AG08395 (cell line): ENCODE measurements at regions not wholly inside any gene's neighbourhood (a gene's known extent, or its start where the extent isn't known, plus 50 kb on each side); places are given as distances from the start of the nearest gene placed in this dataset.

ENCODE experiments used
- DNase-seq: peaks from one replicate; pipeline ENCODE4 v3.0.0; 2012; ENCODE audit warnings: mixed read lengths, low spot score

DNA sequence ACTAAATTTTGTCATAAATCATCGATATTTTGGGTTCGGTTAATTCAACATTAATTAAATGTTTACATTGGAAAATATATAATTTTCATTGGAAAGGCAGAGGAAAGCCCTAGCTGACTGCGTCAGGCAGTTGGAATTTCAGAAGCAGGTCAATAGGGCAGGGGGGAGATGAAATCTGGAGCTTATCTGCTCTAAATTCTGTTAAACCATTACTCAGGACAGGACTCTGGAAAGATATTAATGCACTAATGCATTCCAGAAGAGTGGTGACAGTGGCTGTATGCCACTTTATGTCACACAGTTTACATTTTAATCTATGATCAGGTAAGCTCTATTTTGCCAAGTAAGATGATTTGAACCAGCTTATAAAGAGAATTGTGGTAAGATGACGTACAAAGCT lies 153.0 kb upstream of the B3GALT2 start:
- no peak for DNase-seq

GRCh38 chr1:193338194-193338593 lies 151.8 kb upstream of the B3GALT2 start:
- peak; percentile 30 for DNase-seq

GRCh38 chr1:193335806-193336428 lies 149.5 kb upstream of the B3GALT2 start:
- DNase-seq = peak; percentile 70

DNA sequence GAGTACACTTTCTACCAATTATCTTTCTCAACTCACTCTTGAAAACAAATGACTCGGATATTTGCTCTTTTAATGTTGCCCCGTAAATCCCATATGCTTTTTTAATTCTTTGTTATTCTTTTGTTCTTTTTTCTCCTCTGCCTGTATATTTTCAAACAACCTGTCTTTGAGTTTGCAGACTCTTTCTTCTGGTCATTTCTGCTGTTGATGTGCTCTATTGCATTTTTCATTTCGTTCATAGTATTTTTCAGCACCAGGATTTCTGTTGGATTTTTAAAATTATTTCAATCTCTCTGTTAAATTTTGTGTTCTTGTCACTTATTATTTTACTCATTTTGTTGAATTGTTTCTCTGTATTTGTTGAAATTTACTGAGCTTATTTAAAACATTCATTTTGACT lies 146.8 kb upstream of the B3GALT2 start:
- no peak for DNase-seq

DNA sequence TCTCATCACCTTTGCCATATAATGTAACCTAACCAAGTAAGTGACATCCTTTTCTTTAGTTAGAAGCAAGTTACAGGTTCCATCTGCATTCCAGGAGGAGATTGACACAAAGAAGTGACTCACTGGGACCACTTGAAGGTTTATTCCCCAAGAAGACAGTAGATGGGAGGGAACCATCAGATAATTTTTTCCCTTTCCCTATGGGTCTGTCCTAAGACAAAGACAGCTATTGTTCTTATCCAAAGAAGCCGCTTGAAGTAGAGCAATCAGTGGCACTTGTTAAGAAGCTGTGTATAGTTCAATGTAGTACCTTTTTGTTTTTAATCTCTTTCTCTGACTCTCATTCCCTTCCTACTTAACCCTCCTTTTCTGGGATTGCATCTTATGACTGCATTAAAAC lies 139.9 kb upstream of the B3GALT2 start:
- DNase-seq = no peak

DNA sequence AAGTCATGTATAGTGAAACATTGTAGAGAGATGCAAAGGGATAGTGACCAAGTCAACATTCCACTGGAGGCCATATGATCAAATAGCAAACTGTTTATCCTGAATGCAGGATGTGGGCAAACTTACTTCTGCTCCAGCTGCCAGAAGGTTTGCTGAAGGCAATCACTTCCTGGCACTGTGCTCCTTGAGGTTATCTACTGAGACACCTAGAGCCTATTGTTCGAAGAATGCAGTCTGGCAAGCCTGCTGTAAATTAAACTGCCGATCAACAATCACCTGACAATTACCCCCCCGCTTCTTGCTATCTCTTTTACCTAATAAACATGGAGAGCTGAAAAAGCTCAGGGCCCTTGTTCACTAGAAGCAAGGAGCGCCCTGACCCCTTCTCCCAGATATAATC lies 139.4 kb upstream of the B3GALT2 start:
- DNase-seq = no peak

DNA sequence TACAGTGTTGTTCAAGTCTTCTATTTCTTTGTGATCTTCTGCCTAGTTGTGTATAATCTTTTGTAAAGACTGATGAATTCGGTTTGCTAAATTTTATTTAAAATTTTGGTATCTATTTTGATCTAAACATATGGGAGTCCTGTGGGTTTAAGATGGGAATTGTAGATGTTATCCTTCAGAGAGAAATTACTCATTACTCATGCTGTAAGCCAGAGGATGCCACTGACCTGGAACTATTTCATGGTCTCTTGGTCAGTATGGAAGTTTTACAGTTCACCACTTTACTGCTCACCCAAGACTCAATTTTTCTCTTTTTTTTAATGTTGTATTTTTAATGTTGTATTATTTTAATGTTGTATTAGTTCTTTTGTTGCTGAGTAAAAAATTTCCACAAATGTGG lies 138.6 kb upstream of the B3GALT2 start:
- DNase-seq = no peak

DNA sequence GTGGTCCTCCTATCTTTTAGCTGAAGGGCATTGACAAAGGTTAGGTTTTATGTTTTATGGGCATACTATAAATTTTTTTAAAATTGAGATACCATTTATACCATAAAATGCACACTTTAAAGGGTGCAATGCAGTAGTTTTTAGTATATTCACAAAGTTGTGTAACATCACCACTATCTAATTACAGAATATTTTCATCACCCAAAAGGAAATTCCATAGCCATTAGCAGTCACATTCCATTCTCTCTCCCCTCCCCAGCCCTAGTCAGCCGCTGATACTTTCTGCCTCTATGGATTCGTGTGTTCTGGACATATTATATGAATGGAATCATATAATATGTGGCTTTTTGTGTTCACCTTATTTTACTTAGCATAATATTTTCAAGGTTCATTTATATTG lies 135.8 kb upstream of the B3GALT2 start:
- peak; percentile 51 for DNase-seq

DNA sequence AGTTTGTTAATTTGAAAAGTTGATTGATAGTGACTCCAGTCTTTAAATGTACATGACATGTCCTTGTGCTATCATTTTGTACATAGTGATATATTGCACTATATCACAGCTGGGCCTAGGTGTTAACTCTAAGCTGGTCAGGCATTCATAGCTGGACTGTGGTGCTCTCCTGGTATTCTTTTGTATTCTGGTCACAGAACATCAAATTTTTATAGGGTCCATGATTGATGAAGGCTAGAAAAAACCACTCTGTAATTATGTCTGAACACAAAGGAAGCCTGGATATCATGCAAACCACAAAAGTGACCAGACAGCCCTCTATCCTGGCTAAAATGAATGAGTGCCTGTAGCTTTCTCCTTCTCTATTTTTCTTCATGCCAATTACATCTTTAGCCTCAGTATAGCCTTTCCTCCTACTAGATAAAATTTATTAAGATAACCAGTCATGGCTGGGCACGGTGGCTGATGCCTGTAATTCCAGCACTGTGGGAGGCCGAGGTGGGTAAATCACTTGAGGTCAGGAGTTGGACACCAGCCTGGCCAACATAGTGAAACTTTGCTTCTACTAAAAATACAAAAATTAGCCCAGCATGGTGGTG lies 134.9 kb upstream of the B3GALT2 start:
- no peak for DNase-seq

DNA sequence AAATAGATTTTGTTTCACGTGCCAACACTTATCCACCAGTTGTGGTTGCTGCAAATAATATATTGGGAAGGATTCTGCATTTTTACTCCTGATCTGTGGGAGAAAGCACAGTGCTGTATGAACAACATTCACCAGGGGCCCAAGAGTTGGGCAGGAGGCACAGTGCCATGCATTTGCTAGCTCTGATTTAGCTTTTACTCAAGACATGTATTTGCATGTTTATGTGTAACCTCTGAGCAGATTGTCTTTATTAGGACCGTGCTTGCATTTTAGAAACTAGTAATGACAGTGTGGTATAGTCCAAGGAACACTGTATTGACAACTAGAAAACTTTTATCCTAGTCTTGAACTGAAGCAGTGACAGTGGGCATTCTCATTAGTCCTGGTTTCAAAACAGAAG lies 133.9 kb upstream of the B3GALT2 start:
- DNase-seq = no peak

DNA sequence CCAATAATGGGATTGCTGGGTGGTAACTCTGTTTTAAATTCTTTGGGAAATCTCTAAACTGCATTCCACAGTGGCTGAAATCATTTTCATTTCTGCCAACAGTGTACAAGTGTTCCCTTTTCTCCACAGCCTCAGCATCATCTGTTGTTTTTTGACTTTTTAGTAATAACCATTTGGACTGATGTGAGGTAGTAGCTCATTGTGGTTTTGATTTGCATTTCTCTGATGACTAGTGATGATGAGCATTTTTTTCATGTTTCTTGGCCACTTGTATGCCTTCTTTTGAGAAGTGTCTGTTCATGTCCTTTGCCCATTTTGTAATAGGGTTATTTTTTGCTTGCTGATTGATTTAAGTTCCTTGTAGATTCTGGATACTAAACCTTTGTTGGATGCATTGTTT lies 131.9 kb upstream of the B3GALT2 start:
- no peak for DNase-seq

DNA sequence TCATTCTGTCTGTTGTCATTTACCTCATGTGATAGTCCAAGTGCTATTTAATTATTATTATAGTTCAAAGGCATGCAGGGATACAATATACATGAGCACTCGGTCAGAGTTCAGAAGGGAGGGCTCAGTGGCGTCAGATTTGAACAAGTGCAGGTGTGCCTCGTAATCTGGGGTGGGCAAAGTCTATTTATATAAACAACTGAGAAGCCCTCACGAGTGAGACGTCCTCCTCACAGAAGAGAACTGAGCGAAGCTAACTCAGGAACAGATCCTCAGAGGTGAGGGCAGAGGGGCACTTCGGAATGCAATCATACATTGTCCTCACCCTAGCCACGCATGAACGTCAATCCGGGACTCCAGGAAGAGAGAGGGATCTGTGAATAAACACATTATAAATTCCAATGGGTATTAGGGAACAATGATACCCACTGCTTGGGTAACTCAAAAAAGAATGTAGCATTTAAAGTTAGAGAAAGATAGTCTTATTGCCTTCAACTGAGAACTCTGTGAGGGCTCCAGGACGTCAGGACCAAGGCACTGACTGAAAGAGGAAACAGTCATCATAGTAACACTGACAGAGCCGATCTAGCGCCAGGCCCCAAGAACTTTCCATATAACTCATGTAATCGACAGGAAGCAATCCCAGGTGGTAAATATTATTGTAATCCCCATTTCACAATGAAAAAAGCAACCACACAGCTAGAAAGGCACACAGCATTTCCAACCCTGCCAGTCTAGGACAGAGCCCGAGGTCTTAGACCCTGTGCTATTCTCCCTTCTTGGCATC lies 127.1 kb upstream of the B3GALT2 start:
- no peak for DNase-seq

DNA sequence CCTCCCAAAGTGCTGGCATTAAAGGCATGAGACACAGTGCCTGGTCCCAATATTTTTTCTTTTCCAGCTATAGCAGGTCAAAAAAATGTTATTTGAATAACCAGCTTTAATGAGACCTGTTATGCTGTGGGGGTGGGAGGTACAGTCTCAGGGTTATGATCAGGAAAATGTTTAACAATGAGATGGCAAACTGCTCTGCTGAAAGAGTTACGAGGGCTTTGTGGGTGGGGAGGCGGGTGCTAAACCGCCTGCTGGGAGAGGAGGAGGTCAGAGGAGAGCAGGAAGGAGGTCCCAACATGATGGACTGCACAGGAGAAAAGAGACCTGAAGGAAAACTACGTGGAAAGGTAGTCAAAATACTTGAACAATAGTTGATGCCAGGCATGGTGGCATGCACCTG lies 126.0 kb upstream of the B3GALT2 start:
- DNase-seq = no peak

- no peak for DNase-seq
Measured at GRCh38 chr1:193311226-193311948, 125.0 kb upstream of the B3GALT2 start.

GRCh38 chr1:193310564-193310963 lies 124.2 kb upstream of the B3GALT2 start:
- no peak for DNase-seq

DNA sequence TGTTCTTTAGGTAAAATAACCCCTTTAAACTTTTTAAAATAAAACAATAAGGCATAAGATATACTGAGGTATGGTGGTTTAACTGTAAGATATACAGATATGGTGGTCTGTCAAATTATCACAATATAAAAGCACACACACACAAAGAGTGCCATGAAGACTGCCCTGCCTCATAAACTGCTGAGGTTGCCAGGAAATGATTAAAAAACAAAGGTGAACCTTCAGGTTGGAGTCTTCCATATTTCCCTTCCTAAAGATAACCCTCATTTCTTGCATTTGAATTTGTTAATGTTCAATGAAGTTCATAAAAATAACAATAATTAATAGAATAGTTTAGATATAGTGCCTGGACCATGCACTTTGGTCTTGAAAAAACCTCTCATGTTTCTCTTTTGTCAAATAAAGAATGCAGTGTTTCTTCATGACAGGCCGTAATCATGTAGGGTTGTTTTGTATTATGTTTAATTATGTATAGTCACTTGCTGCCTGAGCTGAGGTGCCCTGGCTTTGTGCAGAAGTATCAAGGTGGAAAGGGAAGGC lies 123.6 kb upstream of the B3GALT2 start:
- DNase-seq = no peak

- DNase-seq = no peak
Measured at GRCh38 chr1:193308438-193308837, 122.0 kb upstream of the B3GALT2 start.

GRCh38 chr1:193306430-193306829 lies 120.0 kb upstream of the B3GALT2 start:
- DNase-seq = no peak
